Ishikawa (cell line): ENCODE measurements at regions not wholly inside any gene's neighbourhood (a gene's known extent, or its start where the extent isn't known, plus 50 kb on each side); places are given as distances from the start of the nearest gene placed in this dataset.

Source experiments
- CEBPB ChIP-seq: IDR thresholded peaks from 2 replicates; pipeline ENCODE4 v1.6.1; 2012
- FOXM1 ChIP-seq: IDR thresholded peaks from 2 replicates; pipeline ENCODE4 v1.6.1; 2012; ENCODE audit warnings: low read depth, borderline replicate concordance
- MAX ChIP-seq: IDR thresholded peaks from 2 replicates; pipeline ENCODE4 v1.6.1; 2012
- RAD21 ChIP-seq: IDR thresholded peaks from 2 replicates; pipeline ENCODE4 v1.6.1; 2012; ENCODE audit warnings: low read depth
- REST ChIP-seq: IDR thresholded peaks from 2 replicates; pipeline ENCODE4 v1.6.1; 2012; ENCODE audit warnings: low read depth, mild to moderate bottlenecking
- TAF1 ChIP-seq: IDR thresholded peaks from 2 replicates; pipeline ENCODE4 v1.6.1; 2012; ENCODE audit warnings: low read depth, mild to moderate bottlenecking
- TCF12 ChIP-seq: IDR thresholded peaks from 2 replicates; pipeline ENCODE4 v1.6.1; 2012; ENCODE audit warnings: low read depth
- TEAD4 ChIP-seq: IDR thresholded peaks from 2 replicates; pipeline ENCODE4 v1.6.1; 2012
- YY1 ChIP-seq: IDR thresholded peaks from 2 replicates; pipeline ENCODE4 v1.6.1; 2012; ENCODE audit warnings: low read depth
- ZBTB7A ChIP-seq: IDR thresholded peaks from 2 replicates; pipeline ENCODE4 v1.6.1; 2012; ENCODE audit warnings: low read depth

- TF ChIP-seq TCF12 (no peak), CEBPB (no peak), FOXM1 (no peak), RAD21 (no peak), TAF1 (no peak), MAX (no peak), YY1 (no peak), TEAD4 (no peak), ZBTB7A (no peak), REST (no peak)
Observed at GRCh38 chr10:131681122-131681521, 219.7 kb upstream of the PPP2R2D start.
